MCF 10A (cell line): ENCODE measurements at regions not wholly inside any gene's neighbourhood (a gene's known extent, or its start where the extent isn't known, plus 50 kb on each side); places are given as distances from the start of the nearest gene placed in this dataset.

Experiments
- BruUV-seq: library from RNA; stranded (reverse); fragments of 400-500 nt; replicated peaks from 2 replicates; lab custom pipeline; 2021; lab: Mats Ljungman, UMichigan
- CTCF ChIA-PET: fragments of 300-600 bp; sonication (Branson Sonifier 250); formaldehyde crosslinking; extraction: SDS; loops from one replicate; lab custom pipeline; 2021; ENCODE audit warnings: antibody characterized with exemption, inconsistent platforms; lab: Yijun Ruan, JAX
- POLR2A ChIA-PET: fragments of 300-600, 350-650 bp; sonication (Branson Sonifier 250); formaldehyde crosslinking; extraction: SDS; loops from one replicate; lab custom pipeline; 2020; ENCODE audit warnings: antibody characterized with exemption, inconsistent platforms; lab: Yijun Ruan, JAX
- DNase-seq: peaks from one replicate; pipeline ENCODE4 v3.0.0-alpha.2; 2018; ENCODE audit not compliant: unreplicated experiment
- H3K27ac Mint-ChIP-seq: one replicate; pipeline ENCODE4 v1.8.0; 2022; ENCODE audit warnings: mild to moderate bottlenecking, low read depth, mixed read lengths; ENCODE audit not compliant: unreplicated experiment
- H3K27me3 Mint-ChIP-seq: one replicate; pipeline ENCODE4 v1.8.0; 2022; ENCODE audit warnings: mixed read lengths; ENCODE audit not compliant: insufficient read depth, unreplicated experiment
- H3K36me3 Mint-ChIP-seq: one replicate; pipeline ENCODE4 v1.8.0; 2022; ENCODE audit warnings: mild to moderate bottlenecking, moderate library complexity, mixed read lengths; ENCODE audit not compliant: insufficient read depth, unreplicated experiment
- H3K4me1 Mint-ChIP-seq: one replicate; pipeline ENCODE4 v1.8.0; 2022; ENCODE audit warnings: mixed read lengths; ENCODE audit not compliant: insufficient read depth, unreplicated experiment
- H3K4me3 Mint-ChIP-seq: one replicate; pipeline ENCODE4 v1.8.0; 2022; ENCODE audit warnings: mild to moderate bottlenecking, moderate library complexity, mixed read lengths; ENCODE audit not compliant: unreplicated experiment
- H3K9me3 Mint-ChIP-seq: one replicate; pipeline ENCODE4 v1.8.0; 2022; ENCODE audit warnings: mixed read lengths; ENCODE audit not compliant: unreplicated experiment
- intact Hi-C: fragments of 100-400 bp; cut with micrococcal nuclease; formaldehyde crosslinking; loops from 2 replicates; pipeline ENCODE4 v1.14.1; 2022
- TF ChIP-seq, protein P1 (sequence below): fragments of 200-600 bp; IDR thresholded peaks from one replicate; pipeline ENCODE4 v1.8.0; 2022; ENCODE audit warnings: antibody characterized with exemption, mild to moderate bottlenecking; ENCODE audit not compliant: unreplicated experiment

DNA sequence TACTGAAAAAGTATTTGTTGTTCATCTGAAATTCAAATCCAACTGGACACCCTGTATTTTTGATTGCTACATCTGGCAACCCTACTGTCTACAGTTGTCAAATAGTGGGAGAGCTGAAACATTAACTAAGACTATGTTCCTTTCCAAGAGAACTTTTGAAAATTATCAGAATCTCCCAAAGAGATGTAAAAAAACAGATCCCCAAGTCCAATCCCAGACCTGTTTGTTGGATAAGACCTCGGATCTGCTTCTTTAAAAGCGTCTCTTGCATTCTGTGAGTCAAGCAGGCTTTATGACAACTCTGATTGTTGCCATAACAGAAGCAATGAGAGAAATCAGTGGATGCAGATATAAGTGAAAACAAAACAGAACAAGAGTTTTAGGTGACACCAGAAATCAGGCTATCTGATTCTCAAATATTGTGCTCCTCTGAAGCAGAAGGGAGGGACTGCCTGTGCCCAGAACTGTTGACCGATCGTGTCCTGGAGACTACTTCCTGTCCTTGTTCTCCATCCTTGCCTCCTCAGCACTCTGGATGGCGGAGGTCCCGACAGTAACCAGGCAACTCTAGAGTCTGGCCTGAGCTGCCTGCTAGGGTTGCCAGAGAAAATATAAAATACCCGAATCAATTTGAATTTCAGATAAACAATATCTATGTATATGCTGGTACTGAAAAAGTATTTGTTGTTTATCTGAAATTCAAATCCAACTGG lies 853.8 kb downstream of the MAFB start:
- no peaks in the 10 kb centered on the region for H3K27me3 Mint-ChIP-seq
- no peaks in the 10 kb centered on the region for H3K4me1 Mint-ChIP-seq
- H3K27ac Mint-ChIP-seq, result no peak overlapping the region
- no peaks in the 10 kb centered on the region for H3K9me3 Mint-ChIP-seq
- POLR2A ChIA-PET, result interaction anchor here (0.7 kb wide), 1 partner anchor 522 kb away, joined by 3 read pairs; no protein-coding TSS in a partner anchor
- H3K4me3 Mint-ChIP-seq, result no peak overlapping the region
- H3K36me3 Mint-ChIP-seq, result no peaks in the 10 kb centered on the region
- intact Hi-C loops, result no loop called here
- TF ChIP-seq, protein P1, sequence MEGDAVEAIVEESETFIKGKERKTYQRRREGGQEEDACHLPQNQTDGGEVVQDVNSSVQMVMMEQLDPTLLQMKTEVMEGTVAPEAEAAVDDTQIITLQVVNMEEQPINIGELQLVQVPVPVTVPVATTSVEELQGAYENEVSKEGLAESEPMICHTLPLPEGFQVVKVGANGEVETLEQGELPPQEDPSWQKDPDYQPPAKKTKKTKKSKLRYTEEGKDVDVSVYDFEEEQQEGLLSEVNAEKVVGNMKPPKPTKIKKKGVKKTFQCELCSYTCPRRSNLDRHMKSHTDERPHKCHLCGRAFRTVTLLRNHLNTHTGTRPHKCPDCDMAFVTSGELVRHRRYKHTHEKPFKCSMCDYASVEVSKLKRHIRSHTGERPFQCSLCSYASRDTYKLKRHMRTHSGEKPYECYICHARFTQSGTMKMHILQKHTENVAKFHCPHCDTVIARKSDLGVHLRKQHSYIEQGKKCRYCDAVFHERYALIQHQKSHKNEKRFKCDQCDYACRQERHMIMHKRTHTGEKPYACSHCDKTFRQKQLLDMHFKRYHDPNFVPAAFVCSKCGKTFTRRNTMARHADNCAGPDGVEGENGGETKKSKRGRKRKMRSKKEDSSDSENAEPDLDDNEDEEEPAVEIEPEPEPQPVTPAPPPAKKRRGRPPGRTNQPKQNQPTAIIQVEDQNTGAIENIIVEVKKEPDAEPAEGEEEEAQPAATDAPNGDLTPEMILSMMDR, result no peak
- DNase-seq, result no peak
- CTCF ChIA-PET, result no interaction called here
- no TSS peak for BruUV-seq

DNA sequence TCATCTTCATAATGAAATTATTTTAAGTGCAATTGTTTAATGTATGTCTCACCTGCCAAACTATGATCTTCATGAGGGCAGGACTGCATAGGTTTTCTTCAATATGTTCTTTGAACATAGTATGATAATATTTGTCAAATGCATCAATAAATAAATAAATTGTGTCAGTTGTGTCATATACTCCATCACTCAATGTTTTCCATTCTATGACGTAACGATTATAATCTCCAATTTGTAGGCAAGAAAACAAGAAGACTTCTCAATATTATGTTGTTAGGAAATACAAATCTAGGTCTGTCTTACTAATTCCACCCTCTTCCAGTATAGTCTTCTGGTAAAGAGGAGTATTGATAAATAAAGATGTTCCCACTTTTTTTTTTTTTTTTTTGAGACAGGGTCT lies 858.1 kb downstream of the MAFB start:
- no peak for DNase-seq
- CTCF ChIA-PET, result interaction anchor here (0.6 to 1.5 kb wide), 3 partner anchors 20 to 186 kb away, joined by 3 to 4 read pairs (median 3); no protein-coding TSS in a partner anchor
- H3K9me3 Mint-ChIP-seq, result no peaks in the 10 kb centered on the region
- H3K4me3 Mint-ChIP-seq, result no peak overlapping the region
- H3K27ac Mint-ChIP-seq, result no peak overlapping the region
- intact Hi-C loops, result no loop called here
- no TSS peak for BruUV-seq
- TF ChIP-seq, protein P1, result no peak
- H3K27me3 Mint-ChIP-seq, result no peaks in the 10 kb centered on the region
- H3K4me1 Mint-ChIP-seq, result peaks cover 8% of the 10 kb centered on the region
- POLR2A ChIA-PET, result interaction anchor here (0.7 kb wide), 1 partner anchor 818 kb away, joined by 4 read pairs; no protein-coding TSS in a partner anchor
- H3K36me3 Mint-ChIP-seq, result no peaks in the 10 kb centered on the region

DNA sequence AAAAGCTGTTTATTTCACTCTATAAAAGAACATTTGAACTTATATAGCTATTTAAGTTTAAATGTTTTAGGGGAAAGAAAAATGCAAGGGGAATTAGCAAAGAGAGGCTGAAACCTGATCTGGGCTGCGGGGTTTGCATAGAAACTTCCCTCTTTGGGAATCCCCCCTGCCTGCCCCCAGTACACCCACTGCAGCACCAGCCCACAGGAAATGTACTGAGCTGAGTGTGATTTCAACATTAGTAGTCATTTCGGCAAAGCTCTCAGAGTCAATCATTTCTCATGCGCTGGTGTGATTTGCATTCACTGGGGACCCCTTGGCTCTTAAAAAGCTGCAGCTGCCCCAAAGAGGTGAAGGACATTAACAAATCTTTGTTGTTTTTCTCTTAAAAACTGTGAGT lies 859.4 kb downstream of the MAFB start:
- CTCF ChIA-PET, result interaction anchor here (0.6 to 2.2 kb wide), 7 partner anchors 13 to 516 kb away, joined by 3 to 7 read pairs (median 3); no protein-coding TSS in a partner anchor
- DNase-seq, result no peak
- Mint-ChIP-seq H3K27ac (no peak overlapping the region), H3K4me1 (peaks cover 18% of the 10 kb centered on the region), H3K36me3 (no peaks in the 10 kb centered on the region), H3K27me3 (no peaks in the 10 kb centered on the region), H3K9me3 (no peaks in the 10 kb centered on the region), H3K4me3 (no peak overlapping the region)
- BruUV-seq, result no TSS peak
- TF ChIP-seq, protein P1, result no peak
- POLR2A ChIA-PET, result interaction anchor here (0.7 to 0.8 kb wide), 2 partner anchors 9 to 20 kb away, joined by 3 read pairs; no protein-coding TSS in a partner anchor
- intact Hi-C loops, result loop anchor here (1.0 kb wide), 1 partner anchor 45 kb away; no protein-coding TSS in a partner anchor

DNA sequence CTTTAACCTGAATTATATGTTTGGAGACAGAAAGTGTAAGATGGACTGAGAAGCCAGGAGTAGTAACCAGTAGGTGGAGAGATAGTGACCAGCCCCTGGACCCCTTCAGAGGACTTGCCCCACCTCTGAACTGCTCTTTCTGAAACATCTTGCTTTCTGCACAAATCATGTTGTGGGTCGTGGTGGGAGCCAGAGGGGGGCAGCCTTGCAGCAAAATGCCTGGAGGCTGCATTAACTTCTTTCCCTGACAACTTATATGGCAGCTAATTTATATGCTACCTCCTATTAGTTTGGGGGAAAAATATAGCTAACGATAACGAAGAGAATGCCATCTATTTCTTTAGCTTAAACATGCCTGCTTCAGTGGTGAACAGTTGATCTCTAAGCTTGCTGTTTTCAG lies 859.8 kb downstream of the MAFB start:
- H3K4me3 Mint-ChIP-seq, result no peak overlapping the region
- POLR2A ChIA-PET, result interaction anchor here (0.7 to 1.3 kb wide), 3 partner anchors 9 to 21 kb away, joined by 3 read pairs; no protein-coding TSS in a partner anchor
- BruUV-seq, result no TSS peak
- DNase-seq, result no peak
- CTCF ChIA-PET, result interaction anchor here (0.6 to 2.2 kb wide), 6 partner anchors 13 to 516 kb away, joined by 3 to 7 read pairs (median 3); no protein-coding TSS in a partner anchor
- TF ChIP-seq, protein P1, result no peak
- no peaks in the 10 kb centered on the region for H3K9me3 Mint-ChIP-seq
- intact Hi-C loops, result loop anchor here (1.0 kb wide), 1 partner anchor 45 kb away; no protein-coding TSS in a partner anchor
- peaks cover 18% of the 10 kb centered on the region for H3K4me1 Mint-ChIP-seq
- no peak overlapping the region for H3K27ac Mint-ChIP-seq
- H3K36me3 Mint-ChIP-seq, result no peaks in the 10 kb centered on the region
- no peaks in the 10 kb centered on the region for H3K27me3 Mint-ChIP-seq
